MM.1S (cell line): ENCODE measurements at regions not wholly inside any gene's neighbourhood (a gene's known extent, or its start where the extent isn't known, plus 50 kb on each side); places are given as distances from the start of the nearest gene placed in this dataset.

ENCODE experiments used
- DNase-seq: peaks from one replicate; pipeline ENCODE4 v3.0.0-alpha.2; 2015
- H2AFZ ChIP-seq: fragments of 300-600 bp; sonication (generic); 2 replicates; pipeline ENCODE4 v1.6.0; 2016; ENCODE audit warnings: antibody characterized with exemption, low read length
- H3F3A ChIP-seq: fragments of 300-600 bp; sonication (generic); 2 replicates; pipeline ENCODE4 v1.6.1; 2016; ENCODE audit warnings: mild to moderate bottlenecking, antibody characterized with exemption, low read length, moderate library complexity, mixed read lengths; ENCODE audit not compliant: insufficient read depth
- H3K27ac ChIP-seq: fragments of 300-600 bp; sonication (generic); 2 replicates; pipeline ENCODE4 v1.5.1; 2016; ENCODE audit warnings: mild to moderate bottlenecking, low read length
- H3K27me3 ChIP-seq: fragments of 300-600 bp; sonication (generic); replicated peaks from 2 replicates; pipeline ENCODE4 v1.6.0; 2016; ENCODE audit warnings: low read length; ENCODE audit not compliant: insufficient read depth
- H3K36me3 ChIP-seq: fragments of 300-600 bp; sonication (generic); replicated peaks from 2 replicates; pipeline ENCODE4 v1.6.1; 2016; ENCODE audit warnings: mild to moderate bottlenecking, low read length, mixed read lengths; ENCODE audit not compliant: insufficient read depth
- H3K4me1 ChIP-seq: fragments of 300-600 bp; sonication (generic); 2 replicates; pipeline ENCODE4 v1.6.1; 2016; ENCODE audit warnings: low read length, mixed read lengths
- H3K4me2 ChIP-seq: fragments of 300-600 bp; sonication (generic); 2 replicates; pipeline ENCODE4 v1.6.0; 2016; ENCODE audit warnings: low read depth, low read length
- H3K4me3 ChIP-seq: fragments of 300-600 bp; sonication (generic); 2 replicates; pipeline ENCODE4 v1.5.1; 2016; ENCODE audit warnings: low read length, mixed read lengths
- H3K79me2 ChIP-seq: fragments of 300-600 bp; sonication (generic); 2 replicates; pipeline ENCODE4 v1.6.1; 2016; ENCODE audit warnings: mixed run types, low read length, mixed read lengths
- H3K9ac ChIP-seq: fragments of 300-600 bp; sonication (generic); 2 replicates; pipeline ENCODE4 v1.6.1; 2016; ENCODE audit warnings: low read length, mixed read lengths
- H3K9me2 ChIP-seq: fragments of 300-600 bp; sonication (generic); replicated peaks from 2 replicates; pipeline ENCODE4 v1.6.1; 2016; ENCODE audit warnings: mild to moderate bottlenecking, low read length, mixed read lengths; ENCODE audit not compliant: insufficient read depth
- H3K9me3 ChIP-seq: fragments of 300-600 bp; sonication (generic); replicated peaks from 2 replicates; pipeline ENCODE4 v1.6.1; 2016; ENCODE audit warnings: mild to moderate bottlenecking, low read length, mixed read lengths; ENCODE audit not compliant: insufficient read depth
- H4K20me1 ChIP-seq: fragments of 300-600 bp; sonication (generic); 2 replicates; pipeline ENCODE4 v1.6.1; 2016; ENCODE audit warnings: mild to moderate bottlenecking, low read length, moderate library complexity, mixed read lengths; ENCODE audit not compliant: insufficient read depth
- CTCF ChIP-seq: fragments of 300-600 bp; sonication (generic); IDR thresholded peaks from 2 replicates; pipeline ENCODE4 v1.5.1; 2016; ENCODE audit warnings: antibody characterized with exemption, low read length, mixed read lengths
- EZH2 ChIP-seq: fragments of 300-600 bp; sonication (generic); optimal IDR thresholded peaks from 2 replicates; pipeline ENCODE3; 2017; ENCODE audit warnings: low read depth, mild to moderate bottlenecking, antibody characterized with exemption, low read length, mixed read lengths
- EZH2phosphoT487 ChIP-seq: fragments of 300-600 bp; sonication (generic); IDR thresholded peaks from 2 replicates; pipeline ENCODE4 v1.6.1; 2018; ENCODE audit warnings: antibody characterized with exemption, low read length

DNA sequence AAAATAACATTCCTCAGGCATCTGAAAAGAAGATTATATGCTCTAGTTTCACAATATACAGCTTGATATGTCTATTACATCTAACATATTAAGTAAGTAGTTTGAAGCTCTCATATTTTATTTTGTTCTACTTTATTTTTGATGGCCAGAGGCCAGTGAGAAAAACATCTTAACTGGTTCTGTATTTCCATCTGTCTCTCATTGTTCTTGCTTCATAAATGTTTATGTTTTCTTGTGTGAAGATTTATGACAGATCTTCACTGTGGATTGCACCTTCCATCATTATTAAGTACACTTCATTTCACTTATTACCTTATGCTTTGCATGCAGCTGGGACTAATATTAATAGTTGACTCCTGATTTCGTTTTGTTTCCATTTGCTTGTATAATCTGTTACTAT lies 511.2 kb downstream of the TSN start:
- H3K27me3 ChIP-seq: no peaks in the 10 kb centered on the region
- H3K9me3 ChIP-seq: no peaks in the 10 kb centered on the region
- no peak overlapping the region for H3K27ac ChIP-seq
- H4K20me1 ChIP-seq: no peaks in the 10 kb centered on the region
- H3K9me2 ChIP-seq: no peaks in the 10 kb centered on the region
- TF ChIP-seq EZH2phosphoT487 (no peak), EZH2 (no peak), CTCF (no peak)
- no peak for DNase-seq
- no peaks in the 10 kb centered on the region for H3K36me3 ChIP-seq
- no peak overlapping the region for H3K4me2 ChIP-seq
- no peak overlapping the region for H2AFZ ChIP-seq
- H3K9ac ChIP-seq: no peak overlapping the region
- H3K4me1 ChIP-seq: no peaks in the 10 kb centered on the region
- no peaks in the 10 kb centered on the region for H3K79me2 ChIP-seq
- no peaks in the 10 kb centered on the region for H3F3A ChIP-seq
- no peak overlapping the region for H3K4me3 ChIP-seq

- no peaks in the 10 kb centered on the region for H3K27me3 ChIP-seq
- no peak overlapping the region for H2AFZ ChIP-seq
- no peaks in the 10 kb centered on the region for H4K20me1 ChIP-seq
- H3K9me3 ChIP-seq: no peaks in the 10 kb centered on the region
- TF ChIP-seq EZH2phosphoT487 (no peak), CTCF (no peak), EZH2 (no peak)
- no peak overlapping the region for H3K27ac ChIP-seq
- no peaks in the 10 kb centered on the region for H3K79me2 ChIP-seq
- no peaks in the 10 kb centered on the region for H3K9me2 ChIP-seq
- no peak overlapping the region for H3K9ac ChIP-seq
- no peak overlapping the region for H3K4me2 ChIP-seq
- no peak for DNase-seq
- no peaks in the 10 kb centered on the region for H3K36me3 ChIP-seq
- H3F3A ChIP-seq: no peaks in the 10 kb centered on the region
- H3K4me1 ChIP-seq: no peaks in the 10 kb centered on the region
- no peak overlapping the region for H3K4me3 ChIP-seq
Measured at GRCh38 chr2:122267947-122268346, 512.5 kb downstream of the TSN start.

GRCh38 chr2:122273785-122274419 lies 518.5 kb downstream of the TSN start:
- Histone ChIP-seq H3K27me3 (no peaks in the 10 kb centered on the region), H4K20me1 (no peaks in the 10 kb centered on the region), H3K4me2 (no peak overlapping the region), H3F3A (no peaks in the 10 kb centered on the region), H3K79me2 (no peaks in the 10 kb centered on the region), H3K4me3 (no peak overlapping the region), H3K27ac (no peak overlapping the region), H3K9me2 (no peaks in the 10 kb centered on the region), H3K36me3 (no peaks in the 10 kb centered on the region), H3K9ac (no peak overlapping the region), H2AFZ (no peak overlapping the region), H3K9me3 (no peaks in the 10 kb centered on the region), H3K4me1 (no peaks in the 10 kb centered on the region)
- no peak for TF ChIP-seq EZH2phosphoT487
- DNase-seq: no peak

DNA sequence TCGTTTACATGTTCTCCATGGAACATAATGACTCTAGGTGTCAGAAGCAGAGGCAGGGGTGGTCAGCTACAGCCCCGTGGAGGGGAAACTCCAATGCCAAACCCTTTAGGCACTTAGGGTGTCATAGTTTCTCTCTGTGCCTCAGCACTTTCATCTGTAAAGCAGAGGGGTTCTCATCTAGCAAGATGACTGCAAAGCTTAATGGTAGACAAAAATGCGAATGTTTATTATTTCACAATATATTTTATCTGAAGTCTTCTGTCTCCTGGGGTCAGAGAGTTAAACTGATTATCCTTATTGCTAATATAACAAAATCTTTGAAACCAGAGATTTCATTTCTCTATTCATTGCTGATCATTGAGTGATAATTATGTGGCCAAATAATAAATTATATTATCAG lies 522.5 kb downstream of the TSN start:
- H3K27ac ChIP-seq: no peak overlapping the region
- H2AFZ ChIP-seq: no peak overlapping the region
- H3K4me3 ChIP-seq: no peak overlapping the region
- no peaks in the 10 kb centered on the region for H3K9me3 ChIP-seq
- no peak for TF ChIP-seq EZH2phosphoT487
- TF ChIP-seq CTCF: no peak
- TF ChIP-seq EZH2: no peak
- H3K36me3 ChIP-seq: no peaks in the 10 kb centered on the region
- H3K9me2 ChIP-seq: no peaks in the 10 kb centered on the region
- H4K20me1 ChIP-seq: no peaks in the 10 kb centered on the region
- H3K27me3 ChIP-seq: no peaks in the 10 kb centered on the region
- no peaks in the 10 kb centered on the region for H3F3A ChIP-seq
- H3K9ac ChIP-seq: no peak overlapping the region
- H3K4me2 ChIP-seq: no peak overlapping the region
- H3K4me1 ChIP-seq: no peaks in the 10 kb centered on the region
- no peaks in the 10 kb centered on the region for H3K79me2 ChIP-seq
- no peak for DNase-seq
